ENCODE measurements at regions not wholly inside any gene's neighbourhood (a gene's known extent, or its start where the extent isn't known, plus 50 kb on each side); places are given as distances from the start of the nearest gene placed in this dataset.

DNA sequence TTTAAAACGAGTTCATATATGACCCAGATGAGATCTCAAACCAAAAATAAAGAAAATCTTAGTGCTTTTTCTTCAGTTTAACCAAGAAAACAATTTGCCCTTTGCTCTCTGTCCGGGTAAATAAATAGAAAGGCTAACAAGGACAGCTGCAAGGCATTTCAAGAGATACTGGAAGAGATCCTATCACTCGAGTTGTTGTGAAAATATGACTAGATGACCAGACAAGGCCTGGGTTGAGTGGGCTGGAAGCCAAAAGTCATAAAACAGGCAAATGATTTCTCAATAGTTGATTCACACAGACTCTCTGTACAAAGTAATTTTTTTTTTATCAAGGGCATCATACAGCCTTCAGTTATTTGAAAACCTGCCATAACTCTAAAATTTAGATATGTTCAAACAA is 55.9 kb upstream of the AVPR1A start:
- TF ChIP-seq, protein P1, sequence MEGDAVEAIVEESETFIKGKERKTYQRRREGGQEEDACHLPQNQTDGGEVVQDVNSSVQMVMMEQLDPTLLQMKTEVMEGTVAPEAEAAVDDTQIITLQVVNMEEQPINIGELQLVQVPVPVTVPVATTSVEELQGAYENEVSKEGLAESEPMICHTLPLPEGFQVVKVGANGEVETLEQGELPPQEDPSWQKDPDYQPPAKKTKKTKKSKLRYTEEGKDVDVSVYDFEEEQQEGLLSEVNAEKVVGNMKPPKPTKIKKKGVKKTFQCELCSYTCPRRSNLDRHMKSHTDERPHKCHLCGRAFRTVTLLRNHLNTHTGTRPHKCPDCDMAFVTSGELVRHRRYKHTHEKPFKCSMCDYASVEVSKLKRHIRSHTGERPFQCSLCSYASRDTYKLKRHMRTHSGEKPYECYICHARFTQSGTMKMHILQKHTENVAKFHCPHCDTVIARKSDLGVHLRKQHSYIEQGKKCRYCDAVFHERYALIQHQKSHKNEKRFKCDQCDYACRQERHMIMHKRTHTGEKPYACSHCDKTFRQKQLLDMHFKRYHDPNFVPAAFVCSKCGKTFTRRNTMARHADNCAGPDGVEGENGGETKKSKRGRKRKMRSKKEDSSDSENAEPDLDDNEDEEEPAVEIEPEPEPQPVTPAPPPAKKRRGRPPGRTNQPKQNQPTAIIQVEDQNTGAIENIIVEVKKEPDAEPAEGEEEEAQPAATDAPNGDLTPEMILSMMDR (conservative IDR thresholded peaks at IDR 0.05; ENCODE audit: low read depth, low read length), result no peak
- TF ChIP-seq POLR2A (IDR thresholded peaks at IDR 0.05; ENCODE audit: low read depth, low read length) (no peak), CEBPB (IDR thresholded peaks at IDR 0.05; ENCODE audit: low read depth, low read length) (no peak), MXI1 (IDR thresholded peaks at IDR 0.05; ENCODE audit: borderline replicate concordance, low read depth, low read length) (no peak), MAFK (IDR thresholded peaks at IDR 0.05; ENCODE audit: low read depth, low read length) (no peak), FOS (IDR thresholded peaks at IDR 0.05; ENCODE audit: low read depth, low read length) (no peak), CHD1 (IDR thresholded peaks at IDR 0.05; ENCODE audit: low read depth, low read length) (no peak), BHLHE40 (IDR thresholded peaks at IDR 0.05; ENCODE audit: low read depth, low read length) (no peak)
- TF ChIP-seq, protein P2, sequence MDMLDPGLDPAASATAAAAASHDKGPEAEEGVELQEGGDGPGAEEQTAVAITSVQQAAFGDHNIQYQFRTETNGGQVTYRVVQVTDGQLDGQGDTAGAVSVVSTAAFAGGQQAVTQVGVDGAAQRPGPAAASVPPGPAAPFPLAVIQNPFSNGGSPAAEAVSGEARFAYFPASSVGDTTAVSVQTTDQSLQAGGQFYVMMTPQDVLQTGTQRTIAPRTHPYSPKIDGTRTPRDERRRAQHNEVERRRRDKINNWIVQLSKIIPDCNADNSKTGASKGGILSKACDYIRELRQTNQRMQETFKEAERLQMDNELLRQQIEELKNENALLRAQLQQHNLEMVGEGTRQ (IDR thresholded peaks at IDR 0.05; ENCODE audit: low read depth, low read length), result no peak
- TF ChIP-seq, protein P3, sequence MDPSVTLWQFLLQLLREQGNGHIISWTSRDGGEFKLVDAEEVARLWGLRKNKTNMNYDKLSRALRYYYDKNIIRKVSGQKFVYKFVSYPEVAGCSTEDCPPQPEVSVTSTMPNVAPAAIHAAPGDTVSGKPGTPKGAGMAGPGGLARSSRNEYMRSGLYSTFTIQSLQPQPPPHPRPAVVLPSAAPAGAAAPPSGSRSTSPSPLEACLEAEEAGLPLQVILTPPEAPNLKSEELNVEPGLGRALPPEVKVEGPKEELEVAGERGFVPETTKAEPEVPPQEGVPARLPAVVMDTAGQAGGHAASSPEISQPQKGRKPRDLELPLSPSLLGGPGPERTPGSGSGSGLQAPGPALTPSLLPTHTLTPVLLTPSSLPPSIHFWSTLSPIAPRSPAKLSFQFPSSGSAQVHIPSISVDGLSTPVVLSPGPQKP (IDR thresholded peaks at IDR 0.05; ENCODE audit: borderline replicate concordance, low read depth, low read length), result no peak
